Hematopoietic multipotent progenitor cell treated with erythropoietin and hydrocortisone succinate and interleukin-3 and kit ligand, for 4 days (in vitro differentiated cells): ENCODE measurements at regions not wholly inside any gene's neighbourhood (a gene's known extent, or its start where the extent isn't known, plus 50 kb on each side); places are given as distances from the start of the nearest gene placed in this dataset.
"Not testable (repeated sequence)": the region's sequence is repeated elsewhere in the genome, so short reads cannot be mapped to it uniquely, and the experiment has no call there.

Source experiments
- DNase-seq: peaks from one replicate; pipeline ENCODE4 v3.0.0-alpha.2; 2015

- not testable (repeated sequence) for DNase-seq
Measured at GRCh38 chr7:68254815-68255214, 1258.2 kb downstream of the TYW1 start.

GRCh38 chr7:68256295-68256694, 1259.7 kb downstream of the TYW1 start:
- DNase-seq: no peak

GRCh38 chr7:68258609-68259008, 1262.0 kb downstream of the TYW1 start:
- DNase-seq: no peak

- no peak for DNase-seq
Measured at GRCh38 chr7:68265258-68265657, 1268.6 kb downstream of the TYW1 start.

- no peak for DNase-seq
Measured at GRCh38 chr7:68266004-68266579, 1269.5 kb downstream of the TYW1 start.

- DNase-seq: no peak
Measured at GRCh38 chr7:68267486-68267885, 1270.9 kb downstream of the TYW1 start.

- no peak for DNase-seq
Measured at GRCh38 chr7:68269405-68269804, 1272.8 kb downstream of the TYW1 start.

GRCh38 chr7:68272507-68272906, 1275.9 kb downstream of the TYW1 start:
- no peak for DNase-seq

GRCh38 chr7:68276725-68277124, 1280.1 kb downstream of the TYW1 start:
- no peak for DNase-seq

GRCh38 chr7:68279827-68280400, 1283.3 kb downstream of the TYW1 start:
- DNase-seq: no peak

- no peak for DNase-seq
Measured at GRCh38 chr7:68280931-68281330, 1284.3 kb downstream of the TYW1 start.

GRCh38 chr7:68288144-68288593, 1291.5 kb downstream of the TYW1 start:
- no peak for DNase-seq

GRCh38 chr7:68291710-68292109, 1295.1 kb downstream of the TYW1 start:
- DNase-seq: no peak

GRCh38 chr7:68295386-68295785, 1298.8 kb downstream of the TYW1 start:
- no peak for DNase-seq

GRCh38 chr7:68304536-68304935, 1293.7 kb upstream of the AUTS2 start:
- DNase-seq: no peak

GRCh38 chr7:68306692-68307107, 1291.6 kb upstream of the AUTS2 start:
- DNase-seq: no peak

GRCh38 chr7:68309271-68309670, 1289.0 kb upstream of the AUTS2 start:
- DNase-seq: no peak

GRCh38 chr7:68309806-68310205, 1288.5 kb upstream of the AUTS2 start:
- DNase-seq: no peak

- no peak for DNase-seq
Measured at GRCh38 chr7:68311958-68312357, 1286.3 kb upstream of the AUTS2 start.

GRCh38 chr7:68313806-68314205, 1284.5 kb upstream of the AUTS2 start:
- DNase-seq: no peak

GRCh38 chr7:68314208-68314607, 1284.1 kb upstream of the AUTS2 start:
- no peak for DNase-seq

- DNase-seq: no peak
Measured at GRCh38 chr7:68317476-68317875, 1280.8 kb upstream of the AUTS2 start.

GRCh38 chr7:68319061-68319460, 1279.2 kb upstream of the AUTS2 start:
- DNase-seq: no peak

GRCh38 chr7:68321076-68321639, 1277.1 kb upstream of the AUTS2 start:
- no peak for DNase-seq
